ENCODE measurements at regions not wholly inside any gene's neighbourhood (a gene's known extent, or its start where the extent isn't known, plus 50 kb on each side); places are given as distances from the start of the nearest gene placed in this dataset.

- TF ChIP-seq MZF1 (tag by site-specific recombination; IDR thresholded peaks at IDR 0.05; ENCODE audit: borderline replicate concordance) (no peak), ZNF391 (tag by site-specific recombination; IDR thresholded peaks at IDR 0.05; ENCODE audit: borderline replicate concordance, low read depth) (no peak), ZNF423 (tag by site-specific recombination; IDR thresholded peaks at IDR 0.05) (no peak), HOXA7 (CRISPR knock-in tag; IDR thresholded peaks at IDR 0.05; ENCODE audit: borderline replicate concordance) (no peak), ZNF433 (tag by site-specific recombination; IDR thresholded peaks at IDR 0.05; ENCODE audit: low read depth) (no peak), ZFP69B (tag by site-specific recombination; IDR thresholded peaks at IDR 0.05) (no peak), ZSCAN23 (tag by site-specific recombination; IDR thresholded peaks at IDR 0.05) (no peak)
- TF ChIP-seq, protein P1, sequence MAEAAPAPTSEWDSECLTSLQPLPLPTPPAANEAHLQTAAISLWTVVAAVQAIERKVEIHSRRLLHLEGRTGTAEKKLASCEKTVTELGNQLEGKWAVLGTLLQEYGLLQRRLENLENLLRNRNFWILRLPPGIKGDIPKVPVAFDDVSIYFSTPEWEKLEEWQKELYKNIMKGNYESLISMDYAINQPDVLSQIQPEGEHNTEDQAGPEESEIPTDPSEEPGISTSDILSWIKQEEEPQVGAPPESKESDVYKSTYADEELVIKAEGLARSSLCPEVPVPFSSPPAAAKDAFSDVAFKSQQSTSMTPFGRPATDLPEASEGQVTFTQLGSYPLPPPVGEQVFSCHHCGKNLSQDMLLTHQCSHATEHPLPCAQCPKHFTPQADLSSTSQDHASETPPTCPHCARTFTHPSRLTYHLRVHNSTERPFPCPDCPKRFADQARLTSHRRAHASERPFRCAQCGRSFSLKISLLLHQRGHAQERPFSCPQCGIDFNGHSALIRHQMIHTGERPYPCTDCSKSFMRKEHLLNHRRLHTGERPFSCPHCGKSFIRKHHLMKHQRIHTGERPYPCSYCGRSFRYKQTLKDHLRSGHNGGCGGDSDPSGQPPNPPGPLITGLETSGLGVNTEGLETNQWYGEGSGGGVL (tag by site-specific recombination; IDR thresholded peaks at IDR 0.05) = no peak
- TF ChIP-seq, protein P2, sequence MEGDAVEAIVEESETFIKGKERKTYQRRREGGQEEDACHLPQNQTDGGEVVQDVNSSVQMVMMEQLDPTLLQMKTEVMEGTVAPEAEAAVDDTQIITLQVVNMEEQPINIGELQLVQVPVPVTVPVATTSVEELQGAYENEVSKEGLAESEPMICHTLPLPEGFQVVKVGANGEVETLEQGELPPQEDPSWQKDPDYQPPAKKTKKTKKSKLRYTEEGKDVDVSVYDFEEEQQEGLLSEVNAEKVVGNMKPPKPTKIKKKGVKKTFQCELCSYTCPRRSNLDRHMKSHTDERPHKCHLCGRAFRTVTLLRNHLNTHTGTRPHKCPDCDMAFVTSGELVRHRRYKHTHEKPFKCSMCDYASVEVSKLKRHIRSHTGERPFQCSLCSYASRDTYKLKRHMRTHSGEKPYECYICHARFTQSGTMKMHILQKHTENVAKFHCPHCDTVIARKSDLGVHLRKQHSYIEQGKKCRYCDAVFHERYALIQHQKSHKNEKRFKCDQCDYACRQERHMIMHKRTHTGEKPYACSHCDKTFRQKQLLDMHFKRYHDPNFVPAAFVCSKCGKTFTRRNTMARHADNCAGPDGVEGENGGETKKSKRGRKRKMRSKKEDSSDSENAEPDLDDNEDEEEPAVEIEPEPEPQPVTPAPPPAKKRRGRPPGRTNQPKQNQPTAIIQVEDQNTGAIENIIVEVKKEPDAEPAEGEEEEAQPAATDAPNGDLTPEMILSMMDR (tag by site-specific recombination; IDR thresholded peaks at IDR 0.05) = no peak
- TF ChIP-seq, protein P3, sequence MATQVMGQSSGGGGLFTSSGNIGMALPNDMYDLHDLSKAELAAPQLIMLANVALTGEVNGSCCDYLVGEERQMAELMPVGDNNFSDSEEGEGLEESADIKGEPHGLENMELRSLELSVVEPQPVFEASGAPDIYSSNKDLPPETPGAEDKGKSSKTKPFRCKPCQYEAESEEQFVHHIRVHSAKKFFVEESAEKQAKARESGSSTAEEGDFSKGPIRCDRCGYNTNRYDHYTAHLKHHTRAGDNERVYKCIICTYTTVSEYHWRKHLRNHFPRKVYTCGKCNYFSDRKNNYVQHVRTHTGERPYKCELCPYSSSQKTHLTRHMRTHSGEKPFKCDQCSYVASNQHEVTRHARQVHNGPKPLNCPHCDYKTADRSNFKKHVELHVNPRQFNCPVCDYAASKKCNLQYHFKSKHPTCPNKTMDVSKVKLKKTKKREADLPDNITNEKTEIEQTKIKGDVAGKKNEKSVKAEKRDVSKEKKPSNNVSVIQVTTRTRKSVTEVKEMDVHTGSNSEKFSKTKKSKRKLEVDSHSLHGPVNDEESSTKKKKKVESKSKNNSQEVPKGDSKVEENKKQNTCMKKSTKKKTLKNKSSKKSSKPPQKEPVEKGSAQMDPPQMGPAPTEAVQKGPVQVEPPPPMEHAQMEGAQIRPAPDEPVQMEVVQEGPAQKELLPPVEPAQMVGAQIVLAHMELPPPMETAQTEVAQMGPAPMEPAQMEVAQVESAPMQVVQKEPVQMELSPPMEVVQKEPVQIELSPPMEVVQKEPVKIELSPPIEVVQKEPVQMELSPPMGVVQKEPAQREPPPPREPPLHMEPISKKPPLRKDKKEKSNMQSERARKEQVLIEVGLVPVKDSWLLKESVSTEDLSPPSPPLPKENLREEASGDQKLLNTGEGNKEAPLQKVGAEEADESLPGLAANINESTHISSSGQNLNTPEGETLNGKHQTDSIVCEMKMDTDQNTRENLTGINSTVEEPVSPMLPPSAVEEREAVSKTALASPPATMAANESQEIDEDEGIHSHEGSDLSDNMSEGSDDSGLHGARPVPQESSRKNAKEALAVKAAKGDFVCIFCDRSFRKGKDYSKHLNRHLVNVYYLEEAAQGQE (tag by site-specific recombination; IDR thresholded peaks at IDR 0.05) = no peak
- TF ChIP-seq, protein P4, sequence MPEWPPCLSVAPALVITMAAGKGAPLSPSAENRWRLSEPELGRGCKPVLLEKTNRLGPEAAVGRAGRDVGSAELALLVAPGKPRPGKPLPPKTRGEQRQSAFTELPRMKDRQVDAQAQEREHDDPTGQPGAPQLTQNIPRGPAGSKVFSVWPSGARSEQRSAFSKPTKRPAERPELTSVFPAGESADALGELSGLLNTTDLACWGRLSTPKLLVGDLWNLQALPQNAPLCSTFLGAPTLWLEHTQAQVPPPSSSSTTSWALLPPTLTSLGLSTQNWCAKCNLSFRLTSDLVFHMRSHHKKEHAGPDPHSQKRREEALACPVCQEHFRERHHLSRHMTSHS (tag by site-specific recombination; IDR thresholded peaks at IDR 0.05) = no peak
These were observed 369.6 kb upstream of the VWC2 start for GRCh38 chr7:49403844-49404243.

Data from HEK293 (cell line).